NT2/D1 (cell line): ENCODE measurements at regions not wholly inside any gene's neighbourhood (a gene's known extent, or its start where the extent isn't known, plus 50 kb on each side); places are given as distances from the start of the nearest gene placed in this dataset.

Experiments
- YY1 ChIP-seq: IDR thresholded peaks from 2 replicates; pipeline ENCODE4 v1.6.1; 2011; ENCODE audit not compliant: insufficient read length, insufficient read depth
- ZNF274 ChIP-seq: IDR thresholded peaks from 2 replicates; pipeline ENCODE4 v1.6.1; 2011; ENCODE audit warnings: mild to moderate bottlenecking, low read depth, low read length

DNA sequence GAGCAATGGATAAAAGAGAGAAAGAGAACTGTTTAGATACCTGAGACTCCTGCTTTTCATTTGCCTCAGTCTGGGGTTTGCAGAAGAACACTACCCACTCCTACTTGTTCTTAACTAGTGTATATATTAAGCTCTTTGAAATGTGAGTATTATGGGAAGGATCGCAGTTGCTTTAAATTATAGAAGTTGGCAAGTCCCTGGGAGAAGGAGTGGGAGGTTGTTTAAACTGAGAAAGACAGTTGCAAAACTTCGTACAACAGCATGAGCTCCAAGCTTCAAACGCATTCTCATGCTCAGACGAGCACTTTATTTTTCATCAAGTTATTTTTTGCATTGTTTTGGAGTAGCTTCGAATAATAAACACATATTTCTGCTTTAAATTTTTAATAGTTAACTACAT, 88.1 kb upstream of the C1QTNF7 start:
- TF ChIP-seq ZNF274 (no peak), YY1 (no peak)
